HG02943 (cell line): ENCODE measurements at regions not wholly inside any gene's neighbourhood (a gene's known extent, or its start where the extent isn't known, plus 50 kb on each side); places are given as distances from the start of the nearest gene placed in this dataset.

Source experiments
- ATAC-seq: cut with Tn5 transposase; IDR thresholded peaks from one replicate; pipeline ENCODE4 v1.9.1; 2021; ENCODE audit warnings: mild to moderate bottlenecking, low read depth, moderate library complexity; ENCODE audit not compliant: unreplicated experiment

DNA sequence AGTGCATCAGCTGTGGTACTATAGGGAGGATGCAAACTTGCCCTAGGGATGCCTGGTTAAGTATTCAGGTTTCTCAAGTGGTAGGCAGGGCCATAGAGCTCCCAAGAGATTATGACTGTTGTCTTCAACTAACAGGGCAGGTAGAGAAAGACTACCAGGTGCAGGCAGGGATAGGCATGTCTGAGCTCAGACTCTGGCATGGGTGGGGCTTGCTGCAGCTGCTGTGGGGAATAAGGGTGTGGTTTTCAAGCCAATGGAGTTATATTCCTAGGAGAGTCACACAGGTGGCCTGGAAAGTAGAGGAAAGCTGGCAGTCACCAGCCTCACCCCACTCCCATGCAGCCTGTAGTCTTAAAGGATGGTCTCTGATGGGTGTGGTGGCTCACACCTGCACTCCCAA is 673.4 kb upstream of the ADGRL4 start:
- ATAC-seq = no peak

DNA sequence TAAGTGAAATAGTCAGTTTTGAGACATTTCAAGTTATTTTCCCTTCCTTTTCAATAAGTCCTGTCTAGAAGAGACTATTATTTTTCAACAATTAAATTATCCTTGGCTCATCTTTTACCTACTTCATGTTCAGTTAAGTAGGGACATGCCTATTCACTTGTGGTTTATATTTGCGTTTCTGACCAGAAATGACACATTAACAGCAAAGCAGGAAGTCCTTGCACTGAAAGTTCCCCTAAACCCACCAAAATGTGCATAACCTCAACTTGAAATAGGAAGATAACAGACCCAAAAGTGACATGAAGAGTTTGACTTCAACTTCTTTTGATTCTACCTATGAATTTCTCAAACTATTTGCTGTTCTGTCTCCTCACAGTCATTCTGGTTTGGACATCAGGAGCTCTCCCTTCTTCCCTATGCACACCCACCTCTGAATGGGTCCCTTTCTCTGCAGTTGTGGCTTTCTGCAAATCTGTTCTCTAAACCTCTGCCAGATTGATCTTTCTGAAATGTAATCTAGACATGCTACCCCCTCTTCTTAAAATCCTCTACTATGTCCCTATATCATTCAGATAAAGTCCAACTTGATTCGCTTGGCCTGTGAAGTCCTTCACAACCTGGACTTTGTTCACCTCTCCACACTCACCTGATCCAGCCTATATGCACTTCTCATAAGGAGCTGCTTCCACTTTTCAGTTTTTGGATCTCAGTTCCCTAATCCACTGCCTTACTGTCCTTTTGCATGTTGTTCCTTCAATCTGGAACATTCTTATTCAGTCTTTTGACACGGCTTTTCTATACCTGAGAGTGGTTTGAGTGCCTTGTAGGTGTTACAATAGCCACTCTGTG is 661.5 kb upstream of the ADGRL4 start:
- ATAC-seq = peak; percentile 95

DNA sequence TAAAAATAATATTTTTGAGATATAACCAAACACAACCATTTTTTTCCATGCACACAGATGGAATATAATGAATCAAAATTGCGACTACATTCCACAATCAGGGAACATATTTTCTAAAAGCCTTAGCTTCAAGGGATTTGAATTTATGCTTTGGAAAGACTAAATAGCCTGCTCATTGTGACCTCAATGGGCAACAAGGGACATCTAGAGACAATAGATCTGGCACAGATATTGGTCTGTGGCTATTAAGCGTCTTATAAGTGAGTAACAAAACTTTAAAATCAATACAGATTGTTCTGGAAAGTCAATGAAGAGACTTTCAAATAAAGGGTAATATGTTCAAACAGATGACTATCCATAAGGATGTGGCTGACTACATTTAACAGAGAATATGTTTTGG is 660.6 kb upstream of the ADGRL4 start:
- no peak for ATAC-seq

DNA sequence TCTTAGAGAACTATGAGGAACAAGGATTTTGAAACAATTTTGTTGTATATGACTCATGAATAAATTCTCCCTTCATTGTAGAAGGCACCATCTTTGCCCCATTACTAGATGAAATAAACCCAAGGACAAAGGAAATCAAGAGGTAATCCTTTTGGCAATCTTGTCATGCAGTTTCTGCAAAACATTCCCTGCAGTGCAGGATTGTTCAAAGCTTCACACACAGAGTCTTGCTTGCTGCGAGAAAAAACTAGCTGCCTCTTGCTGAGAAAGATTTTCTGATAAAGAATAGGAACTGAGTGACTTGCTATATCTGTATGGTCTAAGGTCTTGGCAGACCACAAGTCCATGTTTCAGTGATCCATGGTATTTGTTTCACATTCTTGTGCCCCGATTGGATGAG is 657.4 kb upstream of the ADGRL4 start:
- no peak for ATAC-seq

DNA sequence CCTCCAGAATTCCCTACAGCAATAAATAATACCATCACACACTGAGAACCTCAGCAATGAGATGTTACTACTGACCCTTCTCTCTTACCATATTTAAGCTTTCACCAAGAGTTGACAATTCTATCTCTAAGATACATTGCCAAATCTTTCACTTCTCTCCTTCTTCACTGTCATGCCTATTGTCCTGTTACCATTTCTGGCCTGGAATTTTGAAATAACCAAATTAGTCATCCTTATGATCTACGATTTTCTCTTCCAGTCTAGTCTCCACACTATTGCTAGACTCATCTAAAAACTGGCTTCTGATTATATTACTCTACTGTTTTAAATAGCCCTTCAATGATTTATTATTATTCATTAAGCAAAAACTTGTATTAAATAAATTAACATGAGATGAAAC is 656.1 kb upstream of the ADGRL4 start:
- ATAC-seq = no peak

DNA sequence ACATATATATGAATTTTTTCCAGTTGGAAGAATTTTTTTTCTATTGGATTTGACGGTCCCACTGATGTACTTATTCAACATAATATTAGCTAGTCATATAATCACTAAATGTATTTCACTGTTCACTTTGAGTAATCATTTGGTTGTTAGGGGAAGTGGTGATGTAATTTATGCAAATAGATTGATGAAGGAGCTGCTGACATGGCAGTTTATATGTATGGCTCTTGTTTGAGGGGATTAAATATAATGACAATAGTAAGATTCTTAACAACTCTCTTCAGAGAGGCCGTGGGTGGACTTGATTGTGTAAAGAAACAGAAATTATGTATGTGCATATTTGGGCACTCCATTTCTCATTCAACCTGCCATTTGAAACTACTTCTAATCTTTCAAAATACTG is 653.6 kb upstream of the ADGRL4 start:
- ATAC-seq = no peak

DNA sequence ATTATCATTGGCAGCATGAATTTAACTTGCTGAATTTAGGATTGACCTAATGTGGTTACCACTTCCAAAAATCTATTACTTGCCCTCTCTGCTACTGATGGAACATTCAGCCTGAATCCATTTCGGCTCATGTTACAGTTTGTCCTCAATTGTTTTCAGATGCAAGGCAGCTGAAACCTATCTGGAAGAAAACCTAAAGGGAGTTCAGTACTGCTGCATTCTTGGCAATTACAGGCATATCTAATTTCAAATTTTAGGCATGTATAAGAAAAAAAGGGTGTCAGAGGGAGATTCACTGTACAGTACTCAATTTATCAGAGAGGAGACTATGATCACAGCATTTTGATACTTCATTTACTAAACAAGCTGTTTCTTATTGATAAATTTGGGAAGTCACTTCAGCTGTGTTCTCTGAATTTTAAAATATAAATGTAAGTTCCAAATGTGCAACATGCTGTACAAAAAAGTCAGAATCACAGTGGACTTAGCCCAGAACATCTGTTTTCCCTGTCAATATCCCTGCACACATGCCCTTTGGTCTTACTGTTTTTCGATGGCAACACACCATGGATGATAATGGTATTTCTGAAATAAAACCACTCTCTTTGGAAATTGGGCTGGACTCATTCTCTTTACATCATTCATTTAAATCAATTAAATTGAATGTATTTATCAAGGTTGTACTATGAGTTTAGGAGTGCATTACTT is 651.6 kb upstream of the ADGRL4 start:
- no peak for ATAC-seq

DNA sequence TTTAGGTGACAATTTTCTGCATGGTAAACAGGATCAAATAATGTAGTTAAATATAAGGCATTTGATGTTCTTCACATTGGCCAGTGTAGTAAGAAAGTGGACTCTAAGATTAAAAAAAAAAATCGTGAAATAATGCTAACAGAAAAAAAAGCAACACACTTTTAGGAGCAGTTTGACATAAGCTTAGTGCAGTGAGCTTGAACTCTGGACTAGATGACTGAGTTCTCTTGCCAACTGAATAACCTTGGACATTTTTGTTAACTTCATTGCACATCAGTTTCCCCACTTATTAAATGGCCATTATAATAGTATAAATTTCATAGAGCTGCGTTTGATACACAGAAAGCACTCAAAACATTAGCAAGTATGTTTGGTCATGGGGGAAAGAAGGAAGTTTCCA is 649.3 kb upstream of the ADGRL4 start:
- no peak for ATAC-seq

DNA sequence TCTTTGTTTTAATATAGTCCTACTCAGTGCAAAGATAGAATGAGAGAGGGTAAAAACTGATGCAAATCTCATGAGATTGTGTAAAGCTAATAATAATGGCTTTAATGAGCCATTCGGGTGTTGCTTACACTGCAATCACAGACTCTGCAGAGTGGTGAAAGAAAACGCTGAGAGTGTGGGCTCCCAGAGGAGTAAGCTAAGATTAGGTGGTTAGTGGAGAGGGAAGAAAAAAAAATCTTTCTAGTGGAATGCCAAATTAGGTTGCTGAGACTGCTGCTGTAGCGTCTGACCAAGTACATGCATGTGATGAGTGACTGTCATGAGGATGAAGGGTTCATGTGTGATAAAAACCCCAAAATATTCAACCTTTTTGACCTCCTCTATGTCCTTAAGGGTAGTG is 645.9 kb upstream of the ADGRL4 start:
- no peak for ATAC-seq

DNA sequence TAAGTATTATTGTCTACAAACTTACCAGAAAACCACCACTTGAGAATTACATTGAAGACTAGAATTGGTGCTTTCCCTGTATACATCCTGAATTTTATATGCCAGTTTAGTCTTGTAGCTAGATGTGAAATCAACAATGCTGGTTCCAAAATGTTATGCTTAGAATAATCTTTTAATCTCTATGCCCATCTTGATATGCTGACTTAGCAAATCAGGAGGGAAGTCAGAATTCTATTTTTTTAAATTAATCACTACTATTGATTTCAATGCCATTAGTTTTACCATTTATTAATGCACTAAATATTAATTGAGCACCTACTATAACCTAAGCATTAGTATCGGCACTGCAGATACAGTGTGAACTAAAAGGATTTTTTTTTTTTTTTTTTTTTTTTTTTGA is 641.6 kb upstream of the ADGRL4 start:
- no peak for ATAC-seq

DNA sequence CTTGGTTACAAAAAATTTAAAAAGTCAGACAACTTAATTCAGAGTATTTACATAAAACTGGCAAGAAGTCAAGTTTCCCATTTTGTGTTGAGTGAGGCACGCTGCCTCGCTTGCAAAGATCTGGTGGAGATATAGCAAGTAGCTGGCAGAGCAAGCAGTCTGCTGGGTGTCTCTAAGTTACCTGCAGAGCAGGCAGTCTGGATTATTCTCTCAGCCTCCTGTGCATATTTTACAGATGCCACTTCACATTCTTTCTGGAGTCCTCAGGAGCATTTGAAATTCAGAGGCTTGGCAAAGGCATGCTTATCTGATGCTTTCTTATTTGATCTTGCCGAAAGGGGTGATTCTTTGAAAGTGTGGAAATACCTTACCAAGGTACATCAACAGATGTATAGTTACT is 640.4 kb upstream of the ADGRL4 start:
- no peak for ATAC-seq

DNA sequence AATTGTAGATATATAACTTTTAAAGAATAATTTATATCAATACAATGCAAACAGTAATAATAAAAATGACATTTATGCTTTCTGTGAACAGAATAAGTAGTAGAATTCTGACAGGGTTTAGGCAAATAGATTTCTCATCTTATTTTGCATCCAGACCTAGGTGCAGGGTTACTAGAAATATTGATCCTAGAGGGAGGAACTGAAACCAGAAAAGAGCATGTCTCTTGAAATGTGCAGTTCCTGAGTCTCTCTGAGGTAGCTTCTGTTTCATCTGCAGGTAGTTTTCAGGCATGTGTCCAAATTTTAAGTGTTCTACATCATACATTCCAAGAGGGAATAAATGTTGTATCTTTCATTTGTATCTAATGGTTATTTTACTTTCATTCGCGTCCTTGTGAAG is 631.9 kb upstream of the ADGRL4 start:
- peak; percentile 100 for ATAC-seq

DNA sequence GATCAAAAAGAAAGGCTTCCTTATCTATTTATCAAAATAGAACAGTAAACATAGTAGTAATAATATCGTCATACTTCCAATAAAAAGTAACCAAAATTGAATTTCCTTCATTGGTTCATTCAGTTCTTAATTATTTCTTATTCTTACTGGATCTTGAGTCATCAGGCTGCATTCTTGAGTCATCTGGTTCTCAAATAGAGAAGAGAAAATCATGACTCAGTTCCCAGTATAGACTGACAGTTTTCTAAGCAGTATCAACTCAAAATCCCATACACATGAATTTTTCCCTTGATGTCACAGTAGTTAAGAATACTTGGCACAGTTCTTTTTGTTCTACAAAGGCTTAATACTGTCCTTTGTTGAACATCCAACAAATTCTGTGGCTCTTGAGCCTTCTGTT is 626.9 kb upstream of the ADGRL4 start:
- ATAC-seq = no peak

DNA sequence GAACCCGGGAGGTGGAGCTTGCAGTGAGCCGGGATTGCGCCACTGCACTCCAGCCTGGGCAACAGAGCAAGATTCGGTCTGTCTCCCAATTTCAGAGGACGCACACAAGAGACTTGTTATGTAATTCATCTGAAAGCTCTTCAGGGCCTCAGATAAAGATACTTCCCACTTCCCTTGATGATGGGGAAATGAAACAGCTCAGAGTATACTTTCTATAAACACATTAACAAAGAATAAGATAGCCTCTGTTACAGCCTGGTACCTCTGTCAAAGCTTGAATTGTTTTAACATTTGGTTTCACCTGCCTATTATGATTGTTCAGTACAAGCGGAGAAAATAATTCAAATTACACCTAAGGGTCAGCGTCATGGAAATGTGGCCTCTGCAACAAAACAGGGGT is 622.9 kb upstream of the ADGRL4 start:
- ATAC-seq = no peak

DNA sequence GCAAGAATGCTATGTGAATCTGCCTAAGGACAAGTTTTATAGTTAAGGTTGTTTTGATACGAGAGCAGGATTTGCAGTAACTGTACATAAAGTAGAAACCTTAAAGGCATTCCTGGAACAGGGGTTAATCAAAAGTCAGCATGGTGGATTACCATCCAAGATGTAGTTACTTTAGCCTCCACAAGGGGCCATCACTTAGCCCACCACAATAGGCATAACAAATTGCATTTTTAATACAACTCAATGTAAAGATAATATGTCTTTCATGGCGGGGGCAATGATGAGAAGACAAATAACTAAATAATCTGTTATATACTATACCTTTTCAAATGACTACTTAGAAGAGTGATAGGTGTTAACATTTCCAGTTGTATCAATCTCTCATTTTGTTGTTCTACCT is 611.2 kb upstream of the ADGRL4 start:
- no peak for ATAC-seq

DNA sequence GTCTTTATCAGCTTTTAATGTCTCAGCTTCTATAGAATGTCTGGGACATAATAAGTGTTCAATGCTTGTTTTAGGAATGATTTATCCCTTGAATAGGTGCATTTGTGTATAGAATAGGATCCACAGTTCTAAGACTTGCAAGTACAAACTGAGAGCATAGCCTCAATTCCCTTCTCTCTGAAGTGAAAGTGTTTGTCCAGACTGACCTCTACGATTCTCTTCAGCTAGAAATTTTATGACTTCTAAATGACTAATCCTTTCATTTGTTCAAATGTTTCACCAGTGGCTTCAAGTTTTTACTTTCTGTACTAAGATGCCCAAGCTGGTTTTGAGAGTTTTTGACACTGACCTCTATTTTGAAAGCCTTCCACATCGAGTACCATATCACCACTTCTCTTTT is 608.2 kb upstream of the ADGRL4 start:
- no peak for ATAC-seq

DNA sequence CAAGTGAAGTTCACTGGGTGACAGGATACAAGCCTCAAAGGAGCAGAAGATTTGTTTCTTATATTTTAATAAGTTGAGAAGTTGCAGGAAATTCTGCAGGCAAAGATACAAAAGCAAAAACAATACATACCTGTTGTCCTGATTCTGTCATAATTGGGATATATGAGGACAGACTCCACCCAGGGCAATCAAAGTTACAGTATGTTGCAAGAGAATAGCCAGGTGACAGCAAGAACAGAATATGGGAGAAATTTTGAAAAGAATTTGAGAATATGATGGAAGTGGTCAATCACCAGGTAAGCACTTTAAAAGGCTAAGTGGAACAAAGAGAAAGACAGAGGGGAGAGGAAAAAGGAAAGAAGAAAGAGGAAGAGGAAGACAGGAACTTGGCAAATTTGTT is 607.6 kb upstream of the ADGRL4 start:
- ATAC-seq = no peak

DNA sequence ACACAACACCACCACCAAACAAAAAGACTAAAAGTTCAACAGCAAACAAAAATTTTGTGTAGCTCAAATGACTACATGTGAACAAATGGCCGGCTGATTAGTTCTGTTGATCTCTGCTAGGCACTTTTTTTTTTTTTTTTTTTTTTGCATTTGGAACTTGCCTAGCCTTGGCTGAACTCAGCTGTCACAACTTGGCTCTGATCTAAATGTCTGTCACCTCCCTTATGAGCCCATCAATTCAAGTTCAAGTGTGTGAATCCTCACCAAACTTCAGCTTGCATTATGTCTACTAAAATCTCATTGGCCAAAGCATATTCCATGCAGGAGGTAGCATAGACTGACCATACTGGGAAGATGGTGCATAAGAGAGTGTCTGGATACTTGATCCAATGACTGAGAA is 606.5 kb upstream of the ADGRL4 start:
- no peak for ATAC-seq

DNA sequence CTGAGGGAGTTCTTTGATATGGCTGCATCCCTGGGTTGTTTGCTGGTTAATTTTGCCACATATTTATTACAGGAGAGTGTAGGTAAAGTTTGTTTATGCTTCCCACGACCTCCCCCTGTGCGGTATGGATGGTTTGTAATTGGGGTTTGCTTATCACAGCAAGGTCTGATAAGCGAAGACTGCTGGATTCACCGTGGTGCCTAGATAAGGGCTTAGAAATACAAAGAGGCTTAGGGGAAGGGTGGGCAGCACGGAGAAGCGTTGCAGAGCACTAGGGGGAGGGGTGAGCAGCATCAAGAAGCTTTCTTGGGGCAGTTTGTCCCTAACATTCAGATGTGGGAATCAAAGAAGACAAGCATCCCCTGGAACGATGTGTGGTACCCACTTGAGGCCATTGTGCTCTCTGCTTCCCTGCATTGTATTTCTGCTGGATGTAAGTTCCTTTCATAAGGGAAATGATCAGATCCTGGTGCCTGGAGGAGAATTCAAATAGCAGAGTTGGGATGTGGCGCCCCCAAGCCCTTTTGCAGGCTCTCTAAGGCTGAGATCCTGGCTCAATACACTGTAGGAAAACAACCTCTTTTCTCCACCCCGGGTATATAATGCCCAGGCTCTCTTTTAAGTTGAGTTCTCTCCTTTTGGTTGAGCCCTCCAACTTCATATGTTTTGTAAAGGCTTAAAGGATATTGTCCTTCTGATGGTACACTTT is 598.1 kb upstream of the ADGRL4 start:
- no peak for ATAC-seq

DNA sequence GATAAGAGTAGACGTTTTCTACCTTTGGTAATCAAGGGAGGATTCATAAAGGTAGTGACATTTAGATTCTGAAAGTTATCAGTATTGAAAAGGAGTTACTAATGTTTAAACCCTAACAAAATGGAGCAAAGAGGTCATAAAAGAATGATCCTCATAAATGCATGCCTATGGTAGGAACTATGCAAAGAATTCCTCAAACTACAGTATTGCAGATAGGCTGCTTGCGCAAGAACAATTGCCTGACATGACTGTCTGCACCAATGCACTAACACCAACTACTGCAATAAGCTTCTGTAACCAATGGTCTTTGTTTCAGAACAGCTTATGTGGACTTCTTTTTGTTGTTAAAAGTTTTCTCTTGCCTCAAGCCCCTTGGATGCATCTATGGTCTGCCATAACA is 597.3 kb upstream of the ADGRL4 start:
- no peak for ATAC-seq

DNA sequence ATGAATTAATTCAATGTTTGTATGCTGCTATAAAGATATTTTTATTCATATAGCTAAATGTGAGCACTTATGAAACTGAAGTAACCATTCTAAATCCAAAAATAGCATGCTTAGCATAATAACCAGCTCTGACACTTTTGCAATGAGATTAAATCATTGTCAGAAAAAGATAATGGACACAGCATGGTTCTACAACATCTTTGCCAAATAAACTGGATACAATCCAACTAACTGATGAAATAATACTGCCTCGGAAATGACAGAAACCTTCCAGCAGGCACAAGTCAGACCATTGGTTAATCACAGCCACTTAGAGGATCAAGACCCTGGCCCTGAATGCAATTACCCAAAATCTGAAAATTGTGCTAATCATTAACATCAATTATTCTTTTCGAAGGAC is 592.7 kb upstream of the ADGRL4 start:
- ATAC-seq = no peak

DNA sequence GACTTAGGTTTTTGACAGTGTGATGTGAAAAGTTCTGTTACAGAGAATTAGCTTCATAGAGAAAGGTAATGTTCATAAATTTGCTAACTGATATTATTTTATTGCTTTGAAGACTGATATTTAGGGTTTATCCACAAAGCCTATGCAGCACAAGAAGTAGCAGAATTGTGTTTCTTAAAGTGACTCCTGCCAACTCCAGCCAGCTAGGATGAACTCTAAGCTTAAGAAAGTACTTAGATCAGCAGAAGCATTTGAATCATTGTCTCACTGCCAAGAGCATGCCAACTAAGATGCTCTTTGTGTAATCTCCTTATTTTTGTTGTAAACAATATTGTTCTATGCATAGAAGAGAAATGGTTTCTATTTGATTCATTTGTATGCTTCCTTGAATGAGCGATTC is 589.4 kb upstream of the ADGRL4 start:
- no peak for ATAC-seq
